HCT116 (cell line): ENCODE measurements at regions not wholly inside any gene's neighbourhood (a gene's known extent, or its start where the extent isn't known, plus 50 kb on each side); places are given as distances from the start of the nearest gene placed in this dataset.

Experiments used
- ATAC-seq: fragments of 200-7000 bp; cut with Tn5 transposase; 2 replicates; pipeline ENCODE4 v1.9.1; 2020; ENCODE audit warnings: mild to moderate bottlenecking, moderate library complexity
- BruUV-seq: library from RNA; stranded (reverse); fragments of 400-500 nt; replicated peaks from 2 replicates; lab custom pipeline; 2021; lab: Mats Ljungman, UMichigan
- CTCF ChIA-PET: fragments of 300-600 bp; sonication (Branson Sonifier 250); formaldehyde crosslinking; loops from one replicate; lab custom pipeline; 2021; ENCODE audit warnings: antibody characterized with exemption; lab: Charles Lee
- POLR2A ChIA-PET: fragments of 300-600, 350-600 bp; sonication (Branson Sonifier 250); formaldehyde crosslinking; loops from one replicate; lab custom pipeline; 2021; ENCODE audit warnings: antibody characterized with exemption; lab: Charles Lee
- RAD21 ChIA-PET, 2 experiments: fragments of 300-600 bp; sonication (Branson Sonifier 250); formaldehyde crosslinking; loops; one replicate each; lab custom pipeline; 2023; ENCODE audit warnings: low total read pairs in 2 of 2; ENCODE audit not compliant: uncharacterized antibody in 2 of 2, unreplicated experiment in 2 of 2, low non-redundant PET in 1 of 2; lab: Charles Lee
- DNase-seq: peaks from one replicate; pipeline ENCODE4 v3.0.0-alpha.2; 2010; ENCODE audit warnings: low read depth, low spot score
- H2AFZ ChIP-seq: fragments of 200-600 bp; shearing (Covaris generic), sonication (generic); 2 replicates; pipeline ENCODE4 v1.6.1; 2017; ENCODE audit warnings: low read depth, mixed run types, mixed read lengths, antibody characterized with exemption, low read length; ENCODE audit not compliant: poor library complexity, severe bottlenecking
- H3K27ac ChIP-seq: 2 replicates; pipeline ENCODE4 v1.5.1; 2012; ENCODE audit warnings: low read depth, low read length
- H3K27me3 ChIP-seq: fragments of 200-600 bp; sonication (generic); 2 replicates; pipeline ENCODE4 v1.6.1; 2016; ENCODE audit warnings: mixed run types, low read length, mixed read lengths; ENCODE audit not compliant: insufficient read depth
- H3K36me3 ChIP-seq, 2 experiments: fragments of 200-500 bp in 1 of 2; fragments of 200-600 bp in 1 of 2; sonication (Bioruptor generic) in 1 of 2; sonication (generic) in 1 of 2; 2 replicates each; pipeline versions ENCODE4 v1.5.1 to v1.6.1; 2014 to 2016; ENCODE audit warnings: low read length in 2 of 2, inconsistent platforms in 1 of 2, mixed read lengths in 1 of 2, mixed run types in 1 of 2; ENCODE audit not compliant: insufficient read depth in 2 of 2, control insufficient read depth in 1 of 2
- H3K4me1 ChIP-seq, 2 experiments: fragments of 200-600 bp in 1 of 2; sonication (generic) in 1 of 2; 2 replicates each; pipeline versions ENCODE4 v1.5.1 to v1.6.1; 2012 to 2017; ENCODE audit warnings: low read length in 2 of 2, inconsistent platforms in 1 of 2, mild to moderate bottlenecking in 1 of 2, mixed read lengths in 1 of 2, mixed run types in 1 of 2, moderate library complexity in 1 of 2; ENCODE audit not compliant: insufficient read depth in 2 of 2, control insufficient read depth in 1 of 2
- H3K4me2 ChIP-seq: fragments of 200-600 bp; sonication (generic); 2 replicates; pipeline ENCODE4 v1.6.1; 2017; ENCODE audit warnings: mixed run types, low read length, mixed read lengths
- H3K4me3 ChIP-seq, 2 experiments: fragments of 200-600 bp in 1 of 2; sonication (generic) in 1 of 2; replicated peaks in 1 of 2; 2 replicates each; pipeline ENCODE4 v1.5.1; 2011 to 2016; ENCODE audit warnings: low read length in 2 of 2, control low read depth in 1 of 2, low read depth in 1 of 2, mild to moderate bottlenecking in 1 of 2, mixed read lengths in 1 of 2, mixed run types in 1 of 2
- H3K79me2 ChIP-seq: fragments of 200-600 bp; sonication (generic); 2 replicates; pipeline ENCODE4 v1.6.1; 2017; ENCODE audit warnings: mild to moderate bottlenecking, mixed run types, low read length, moderate library complexity, mixed read lengths; ENCODE audit not compliant: insufficient read depth
- H3K9ac ChIP-seq: fragments of 200-600 bp; sonication (generic); 2 replicates; pipeline ENCODE4 v1.6.1; 2016; ENCODE audit warnings: low read length, mixed read lengths
- H3K9me2 ChIP-seq: fragments of 200-600 bp; sonication (generic), shearing (Covaris generic); 2 replicates; pipeline ENCODE4 v1.6.1; 2017; ENCODE audit warnings: mixed run types, mild to moderate bottlenecking, moderate library complexity; ENCODE audit not compliant: insufficient read depth
- H3K9me3 ChIP-seq, 2 experiments: fragments of 200-500 bp in 1 of 2; fragments of 200-600 bp in 1 of 2; sonication (Bioruptor generic) in 1 of 2; sonication (generic) in 1 of 2; 2 replicates each; pipeline ENCODE4 v1.6.1; 2014 to 2017; ENCODE audit warnings: low read length in 2 of 2, mixed read lengths in 2 of 2, inconsistent platforms in 1 of 2, low read depth in 1 of 2, mild to moderate bottlenecking in 1 of 2, mixed run types in 1 of 2, moderate library complexity in 1 of 2; ENCODE audit not compliant: control insufficient read depth in 1 of 2, insufficient read depth in 1 of 2
- H4K20me1 ChIP-seq: fragments of 200-600 bp; sonication (generic), shearing (Covaris generic); 2 replicates; pipeline ENCODE4 v1.6.1; 2017; ENCODE audit warnings: mixed run types, mild to moderate bottlenecking, moderate library complexity; ENCODE audit not compliant: insufficient read depth
- CBX3 ChIP-seq: IDR thresholded peaks from 2 replicates; pipeline ENCODE4 v1.6.1; 2012; ENCODE audit warnings: low read depth
- CEBPB ChIP-seq: IDR thresholded peaks from 2 replicates; pipeline ENCODE4 v1.6.1; 2012; ENCODE audit warnings: low read depth
- ELF1 ChIP-seq: IDR thresholded peaks from 2 replicates; pipeline ENCODE4 v1.6.1; 2012; ENCODE audit warnings: low read depth, borderline replicate concordance
- EZH2 ChIP-seq: fragments of 200-600 bp; sonication (generic); IDR thresholded peaks from 2 replicates; pipeline ENCODE4 v1.6.1; 2017; ENCODE audit warnings: antibody characterized with exemption, mixed run types
- EZH2phosphoT487 ChIP-seq: fragments of 200-600 bp; IDR thresholded peaks from 2 replicates; pipeline ENCODE4 v1.6.1; 2018; ENCODE audit warnings: antibody characterized with exemption, borderline replicate concordance
- JUND ChIP-seq: IDR thresholded peaks from 2 replicates; pipeline ENCODE4 v1.6.1; 2012
- POLR2A ChIP-seq: IDR thresholded peaks from 2 replicates; pipeline ENCODE4 v1.7.0; 2011; ENCODE audit warnings: borderline replicate concordance; ENCODE audit not compliant: insufficient read depth, insufficient read length; ENCODE audit errors: extremely low read depth
- POLR2AphosphoS5 ChIP-seq: IDR thresholded peaks from 2 replicates; pipeline ENCODE4 v1.6.1; 2011; ENCODE audit warnings: mild to moderate bottlenecking, low read depth, low read length, moderate library complexity
- RAD21 ChIP-seq: IDR thresholded peaks from 2 replicates; pipeline ENCODE4 v1.6.1; 2012; ENCODE audit warnings: low read depth, mild to moderate bottlenecking
- SP1 ChIP-seq: IDR thresholded peaks from 2 replicates; pipeline ENCODE4 v1.6.1; 2012; ENCODE audit warnings: low read depth
- SRF ChIP-seq: IDR thresholded peaks from 2 replicates; pipeline ENCODE4 v1.6.1; 2012; ENCODE audit warnings: low read depth
- TCF7L2 ChIP-seq: IDR thresholded peaks from 2 replicates; pipeline ENCODE4 v1.7.0; 2011; ENCODE audit warnings: borderline replicate concordance, inconsistent platforms; ENCODE audit not compliant: insufficient read depth, insufficient read length; ENCODE audit errors: extremely low read depth
- YY1 ChIP-seq: IDR thresholded peaks from 2 replicates; pipeline ENCODE4 v1.6.1; 2011; ENCODE audit warnings: low read length, low read depth, moderate library complexity, mild to moderate bottlenecking; ENCODE audit not compliant: insufficient replicate concordance; ENCODE audit errors: extremely low read depth
- ZFX ChIP-seq: fragments of 450-650 bp; IDR thresholded peaks from 2 replicates; pipeline ENCODE4 v1.6.1; 2017
- ZNF274 ChIP-seq: fragments of 200-500 bp; sonication (Bioruptor generic); IDR thresholded peaks from 2 replicates; pipeline ENCODE4 v1.6.1; 2014; ENCODE audit warnings: mild to moderate bottlenecking, low read depth, low read length, inconsistent platforms
- intact Hi-C: fragments of 100-400 bp; cut with micrococcal nuclease; formaldehyde crosslinking; loops from 2 replicates; pipeline ENCODE4 v1.10.0; 2022
- TF ChIP-seq, protein P1 (sequence below): IDR thresholded peaks from 2 replicates; pipeline ENCODE4 v1.6.1; 2012; ENCODE audit warnings: low read depth
- TF ChIP-seq, protein P2 (sequence below), 3 experiments: fragments of 200-600 bp in 1 of 3; sonication (generic) in 1 of 3; IDR thresholded peaks in 2 of 3; conservative IDR thresholded peaks in 1 of 3; 2 replicates each; pipeline ENCODE4 v1.5.1; 2012 to 2017; ENCODE audit warnings: low read depth in 2 of 3, low read length in 2 of 3, antibody characterized with exemption in 1 of 3, borderline replicate concordance in 1 of 3, control low read depth in 1 of 3, mild to moderate bottlenecking in 1 of 3, mixed read lengths in 1 of 3, mixed run types in 1 of 3, moderate library complexity in 1 of 3; ENCODE audit not compliant: insufficient read depth in 1 of 3
- TF ChIP-seq, protein P3 (sequence below): IDR thresholded peaks from 2 replicates; pipeline ENCODE4 v1.6.1; 2012
- TF ChIP-seq, protein P4 (sequence below): IDR thresholded peaks from 2 replicates; pipeline ENCODE4 v1.6.1; 2011; ENCODE audit warnings: mild to moderate bottlenecking, low read length, moderate library complexity; ENCODE audit not compliant: insufficient replicate concordance; ENCODE audit errors: extremely low read depth

DNA sequence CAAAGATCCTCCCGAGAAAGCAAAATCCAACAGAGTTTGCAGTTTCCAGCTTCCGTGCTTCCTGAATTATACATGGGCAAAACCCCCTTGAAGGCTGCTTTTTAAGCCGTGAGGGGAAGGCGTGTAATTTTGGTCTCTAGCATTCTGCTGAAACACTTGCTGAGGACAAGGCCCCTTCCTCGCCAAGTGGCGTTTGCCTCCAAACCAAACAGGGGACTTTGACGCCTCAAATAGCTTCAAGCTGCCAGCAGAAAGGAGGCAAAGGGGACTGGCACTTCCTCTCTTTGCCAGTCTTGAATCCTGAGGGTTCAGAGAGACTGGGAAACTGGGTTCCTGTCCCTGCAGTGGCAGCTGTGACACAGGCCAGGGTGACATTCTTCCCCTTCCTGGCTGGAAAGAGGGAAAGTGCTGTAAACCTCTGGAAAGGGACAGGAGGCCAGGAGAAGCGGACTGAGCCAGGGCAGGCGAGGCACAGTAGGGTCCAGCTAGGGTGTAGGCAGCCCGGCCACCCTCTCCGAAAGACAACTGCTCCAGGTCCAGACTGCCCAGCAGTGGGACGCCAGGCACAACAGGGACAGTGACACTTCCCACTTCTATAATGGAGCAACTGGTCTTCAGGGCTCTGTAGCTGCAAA, 96.2 kb upstream of the MED13L start:
- ChIA-PET RAD21 (no interaction called here), POLR2A (no interaction called here), CTCF (no interaction called here)
- no peaks in the 10 kb centered on the region for H3K9me2 ChIP-seq
- BruUV-seq = no TSS peak
- intact Hi-C loops = no loop called here
- peaks cover 0 to 7% of the 10 kb centered on the region in 2 experiments; a peak in 1 of 4 replicates for H3K4me1 ChIP-seq
- H4K20me1 ChIP-seq = no peaks in the 10 kb centered on the region
- no peak for DNase-seq
- no peaks in the 10 kb centered on the region for H3K36me3 ChIP-seq
- H3K4me2 ChIP-seq = no peak overlapping the region
- no peak for ATAC-seq
- no peak overlapping the region for H2AFZ ChIP-seq
- no peaks in the 10 kb centered on the region for H3K9me3 ChIP-seq
- H3K4me3 ChIP-seq = no peak overlapping the region
- TF ChIP-seq JUND = no peak
- TF ChIP-seq YY1 = no peak
- TF ChIP-seq ZFX = no peak
- no peak for TF ChIP-seq SP1
- no peak for TF ChIP-seq RAD21
- no peak for TF ChIP-seq POLR2A
- TF ChIP-seq, protein P1, sequence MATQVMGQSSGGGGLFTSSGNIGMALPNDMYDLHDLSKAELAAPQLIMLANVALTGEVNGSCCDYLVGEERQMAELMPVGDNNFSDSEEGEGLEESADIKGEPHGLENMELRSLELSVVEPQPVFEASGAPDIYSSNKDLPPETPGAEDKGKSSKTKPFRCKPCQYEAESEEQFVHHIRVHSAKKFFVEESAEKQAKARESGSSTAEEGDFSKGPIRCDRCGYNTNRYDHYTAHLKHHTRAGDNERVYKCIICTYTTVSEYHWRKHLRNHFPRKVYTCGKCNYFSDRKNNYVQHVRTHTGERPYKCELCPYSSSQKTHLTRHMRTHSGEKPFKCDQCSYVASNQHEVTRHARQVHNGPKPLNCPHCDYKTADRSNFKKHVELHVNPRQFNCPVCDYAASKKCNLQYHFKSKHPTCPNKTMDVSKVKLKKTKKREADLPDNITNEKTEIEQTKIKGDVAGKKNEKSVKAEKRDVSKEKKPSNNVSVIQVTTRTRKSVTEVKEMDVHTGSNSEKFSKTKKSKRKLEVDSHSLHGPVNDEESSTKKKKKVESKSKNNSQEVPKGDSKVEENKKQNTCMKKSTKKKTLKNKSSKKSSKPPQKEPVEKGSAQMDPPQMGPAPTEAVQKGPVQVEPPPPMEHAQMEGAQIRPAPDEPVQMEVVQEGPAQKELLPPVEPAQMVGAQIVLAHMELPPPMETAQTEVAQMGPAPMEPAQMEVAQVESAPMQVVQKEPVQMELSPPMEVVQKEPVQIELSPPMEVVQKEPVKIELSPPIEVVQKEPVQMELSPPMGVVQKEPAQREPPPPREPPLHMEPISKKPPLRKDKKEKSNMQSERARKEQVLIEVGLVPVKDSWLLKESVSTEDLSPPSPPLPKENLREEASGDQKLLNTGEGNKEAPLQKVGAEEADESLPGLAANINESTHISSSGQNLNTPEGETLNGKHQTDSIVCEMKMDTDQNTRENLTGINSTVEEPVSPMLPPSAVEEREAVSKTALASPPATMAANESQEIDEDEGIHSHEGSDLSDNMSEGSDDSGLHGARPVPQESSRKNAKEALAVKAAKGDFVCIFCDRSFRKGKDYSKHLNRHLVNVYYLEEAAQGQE = no peak
- no peak for TF ChIP-seq SRF
- no peak for TF ChIP-seq EZH2
- TF ChIP-seq, protein P2, sequence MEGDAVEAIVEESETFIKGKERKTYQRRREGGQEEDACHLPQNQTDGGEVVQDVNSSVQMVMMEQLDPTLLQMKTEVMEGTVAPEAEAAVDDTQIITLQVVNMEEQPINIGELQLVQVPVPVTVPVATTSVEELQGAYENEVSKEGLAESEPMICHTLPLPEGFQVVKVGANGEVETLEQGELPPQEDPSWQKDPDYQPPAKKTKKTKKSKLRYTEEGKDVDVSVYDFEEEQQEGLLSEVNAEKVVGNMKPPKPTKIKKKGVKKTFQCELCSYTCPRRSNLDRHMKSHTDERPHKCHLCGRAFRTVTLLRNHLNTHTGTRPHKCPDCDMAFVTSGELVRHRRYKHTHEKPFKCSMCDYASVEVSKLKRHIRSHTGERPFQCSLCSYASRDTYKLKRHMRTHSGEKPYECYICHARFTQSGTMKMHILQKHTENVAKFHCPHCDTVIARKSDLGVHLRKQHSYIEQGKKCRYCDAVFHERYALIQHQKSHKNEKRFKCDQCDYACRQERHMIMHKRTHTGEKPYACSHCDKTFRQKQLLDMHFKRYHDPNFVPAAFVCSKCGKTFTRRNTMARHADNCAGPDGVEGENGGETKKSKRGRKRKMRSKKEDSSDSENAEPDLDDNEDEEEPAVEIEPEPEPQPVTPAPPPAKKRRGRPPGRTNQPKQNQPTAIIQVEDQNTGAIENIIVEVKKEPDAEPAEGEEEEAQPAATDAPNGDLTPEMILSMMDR (IDR thresholded peaks at IDR 0.05 in 2 of 3, conservative IDR thresholded peaks at IDR 0.05 in 1 of 3; ENCODE audit: borderline replicate concordance in 1 of 3, insufficient read depth in 1 of 3, low read depth in 2 of 3, low read length in 2 of 3) = no peak
- TF ChIP-seq CBX3 = no peak
- TF ChIP-seq, protein P3, sequence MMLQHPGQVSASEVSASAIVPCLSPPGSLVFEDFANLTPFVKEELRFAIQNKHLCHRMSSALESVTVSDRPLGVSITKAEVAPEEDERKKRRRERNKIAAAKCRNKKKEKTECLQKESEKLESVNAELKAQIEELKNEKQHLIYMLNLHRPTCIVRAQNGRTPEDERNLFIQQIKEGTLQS = no peak
- TF ChIP-seq ZNF274 = no peak
- TF ChIP-seq CEBPB = no peak
- TF ChIP-seq POLR2AphosphoS5 = no peak
- TF ChIP-seq, protein P4, sequence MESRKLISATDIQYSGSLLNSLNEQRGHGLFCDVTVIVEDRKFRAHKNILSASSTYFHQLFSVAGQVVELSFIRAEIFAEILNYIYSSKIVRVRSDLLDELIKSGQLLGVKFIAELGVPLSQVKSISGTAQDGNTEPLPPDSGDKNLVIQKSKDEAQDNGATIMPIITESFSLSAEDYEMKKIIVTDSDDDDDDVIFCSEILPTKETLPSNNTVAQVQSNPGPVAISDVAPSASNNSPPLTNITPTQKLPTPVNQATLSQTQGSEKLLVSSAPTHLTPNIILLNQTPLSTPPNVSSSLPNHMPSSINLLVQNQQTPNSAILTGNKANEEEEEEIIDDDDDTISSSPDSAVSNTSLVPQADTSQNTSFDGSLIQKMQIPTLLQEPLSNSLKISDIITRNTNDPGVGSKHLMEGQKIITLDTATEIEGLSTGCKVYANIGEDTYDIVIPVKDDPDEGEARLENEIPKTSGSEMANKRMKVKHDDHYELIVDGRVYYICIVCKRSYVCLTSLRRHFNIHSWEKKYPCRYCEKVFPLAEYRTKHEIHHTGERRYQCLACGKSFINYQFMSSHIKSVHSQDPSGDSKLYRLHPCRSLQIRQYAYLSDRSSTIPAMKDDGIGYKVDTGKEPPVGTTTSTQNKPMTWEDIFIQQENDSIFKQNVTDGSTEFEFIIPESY = no peak
- no peak for TF ChIP-seq EZH2phosphoT487
- TF ChIP-seq TCF7L2 = no peak
- no peak for TF ChIP-seq ELF1
- H3K79me2 ChIP-seq = no peaks in the 10 kb centered on the region
- no peak overlapping the region for H3K27ac ChIP-seq
- no peak overlapping the region for H3K9ac ChIP-seq
- no peaks in the 10 kb centered on the region for H3K27me3 ChIP-seq
